ENCODE measurements at regions not wholly inside any gene's neighbourhood (a gene's known extent, or its start where the extent isn't known, plus 50 kb on each side); places are given as distances from the start of the nearest gene placed in this dataset.

- Histone ChIP-seq H3K4me1 (ENCODE audit: insufficient read depth) (no peaks in the 10 kb centered on the region), H3K9me3 (peaks cover 0 to 3% of the 10 kb centered on the region in 2 donors), H3K4me3 (no peak overlapping the region), H3K36me3 (no peaks in the 10 kb centered on the region), H3K27ac (no peak overlapping the region), H3K27me3 (no peaks in the 10 kb centered on the region)
- TF ChIP-seq CTCF (IDR thresholded peaks at IDR 0.05) (no peak), POLR2A (IDR thresholded peaks at IDR 0.05) (no peak), EP300 (IDR thresholded peaks at IDR 0.05) (no peak)
- WGBS, 3 donors, result 52 to 65% (median 58%) methylated on average over 51 of the region's 51 CpGs
- intact Hi-C loops (cut with DNase I), result no loop called here
- DNase-seq, result no peak
Measured at GRCh38 chr16:35506018-35506897, 2046.8 kb downstream of the TP53TG3F start.

GRCh38 chr16:35506898-35507194, 2047.4 kb downstream of the TP53TG3F start:
- peaks cover 0 to 3% of the 10 kb centered on the region in 2 donors for H3K9me3 ChIP-seq
- H3K4me3 ChIP-seq, result no peak overlapping the region
- intact Hi-C loops (cut with DNase I), result no loop called here
- no peak for DNase-seq
- WGBS, 3 donors, result 55 to 63% (median 59%) methylated on average over 16 of the region's 16 CpGs
- TF ChIP-seq POLR2A (IDR thresholded peaks at IDR 0.05) (no peak), EP300 (IDR thresholded peaks at IDR 0.05) (no peak), CTCF (IDR thresholded peaks at IDR 0.05) (no peak)
- no peaks in the 10 kb centered on the region for H3K36me3 ChIP-seq
- no peaks in the 10 kb centered on the region for H3K4me1 ChIP-seq (ENCODE audit: insufficient read depth)
- H3K27me3 ChIP-seq, result no peaks in the 10 kb centered on the region
- no peak overlapping the region for H3K27ac ChIP-seq

- Histone ChIP-seq H3K27me3 (no peaks in the 10 kb centered on the region), H3K4me1 (ENCODE audit: insufficient read depth) (no peaks in the 10 kb centered on the region), H3K27ac (no peak overlapping the region), H3K4me3 (no peak overlapping the region), H3K36me3 (no peaks in the 10 kb centered on the region), H3K9me3 (peaks cover 0 to 3% of the 10 kb centered on the region in 2 donors)
- no peak for DNase-seq
- WGBS, 3 donors, result 34 to 50% (median 47%) methylated on average over 1 of the region's 1 CpG
- intact Hi-C loops (cut with DNase I), result no loop called here
- TF ChIP-seq CTCF (IDR thresholded peaks at IDR 0.05) (no peak), POLR2A (IDR thresholded peaks at IDR 0.05) (no peak), EP300 (IDR thresholded peaks at IDR 0.05) (no peak)
Measured at GRCh38 chr16:35510701-35511100, 2051.3 kb downstream of the TP53TG3F start.

GRCh38 chr16:35516551-35516950, 2057.1 kb downstream of the TP53TG3F start:
- no peaks in the 10 kb centered on the region for H3K27me3 ChIP-seq
- H3K9me3 ChIP-seq, result no peaks in the 10 kb centered on the region
- H3K36me3 ChIP-seq, result no peaks in the 10 kb centered on the region
- TF ChIP-seq EP300 (IDR thresholded peaks at IDR 0.05), result no peak
- no peak for TF ChIP-seq CTCF (IDR thresholded peaks at IDR 0.05)
- TF ChIP-seq POLR2A (IDR thresholded peaks at IDR 0.05), result no peak
- H3K4me3 ChIP-seq, result no peak overlapping the region
- intact Hi-C loops (cut with DNase I), result no loop called here
- H3K27ac ChIP-seq, result no peak overlapping the region
- DNase-seq, result no peak
- no peaks in the 10 kb centered on the region for H3K4me1 ChIP-seq (ENCODE audit: insufficient read depth)
